Hypothalamus (tissue), 51 donors: ENCODE measurements at regions not wholly inside any gene's neighbourhood (a gene's known extent, or its start where the extent isn't known, plus 50 kb on each side); places are given as distances from the start of the nearest gene placed in this dataset.
"Not testable (repeated sequence)": the region's sequence is repeated elsewhere in the genome, so short reads cannot be mapped to it uniquely, and the experiment has no call there.

Experiments
- DNase-seq, 51 donors: peaks; one replicate each; lab custom pipeline; 2025; lab: John Stamatoyannopoulos, UW

DNA sequence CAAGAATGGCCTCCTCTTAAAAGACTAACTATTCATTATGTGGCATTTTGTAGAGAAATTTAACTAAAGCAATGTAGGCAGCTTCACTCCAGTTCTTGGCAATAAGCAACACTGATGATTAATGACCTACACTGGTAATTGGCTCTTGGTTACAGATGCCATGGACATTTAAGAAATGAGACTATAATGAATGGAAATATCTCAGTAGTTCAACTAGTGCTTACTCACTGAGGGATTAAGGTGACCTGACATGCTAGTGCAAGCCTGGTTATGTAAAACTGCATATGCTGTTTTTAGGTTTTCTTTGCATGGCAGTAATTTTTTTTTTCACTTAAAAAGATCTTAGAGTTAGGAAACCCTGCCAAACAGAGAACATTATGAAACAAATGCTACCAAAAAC lies 152.7 kb upstream of the AADAT start:
- no peak for DNase-seq

DNA sequence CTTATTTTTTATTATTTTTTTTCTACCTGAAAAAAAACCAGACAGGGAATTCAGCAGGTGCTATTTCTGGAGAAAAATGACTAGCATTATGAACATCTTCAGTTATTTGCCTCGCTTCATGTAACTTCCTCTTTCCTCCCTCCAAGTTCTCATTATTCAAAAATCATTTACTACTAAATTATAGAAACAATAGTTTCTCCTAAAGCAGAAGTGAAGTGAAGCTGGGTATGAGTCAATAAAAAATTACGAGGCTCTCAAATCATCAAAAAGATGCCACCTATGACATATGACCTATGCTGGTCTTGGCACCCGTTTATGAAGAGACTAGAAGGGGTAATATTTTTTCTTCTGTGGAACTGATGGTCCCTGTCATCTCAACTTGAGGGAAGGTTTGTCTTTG lies 145.0 kb upstream of the AADAT start:
- DNase-seq, result no peak

GRCh38 chr4:170231377-170231776 lies 141.6 kb upstream of the AADAT start:
- DNase-seq, result no peak

DNA sequence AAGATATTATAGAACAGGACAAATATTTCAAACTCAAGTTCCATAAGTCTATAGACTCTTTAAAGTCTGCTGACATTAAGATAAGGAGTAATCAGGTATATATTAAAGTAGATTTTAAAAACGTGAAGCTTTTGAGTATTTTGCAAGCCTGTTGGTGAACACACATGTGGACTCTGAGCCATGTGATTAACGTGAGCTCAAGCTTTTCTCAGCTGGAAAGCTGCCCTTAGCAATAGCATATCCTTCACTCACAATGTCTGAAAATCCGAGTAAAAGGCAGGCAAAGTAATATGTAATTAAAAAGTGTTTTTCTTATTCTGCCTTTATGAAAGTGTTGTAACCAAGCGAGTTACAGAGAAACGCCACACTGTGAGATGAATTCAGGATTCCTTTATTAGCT lies 140.5 kb upstream of the AADAT start:
- no peak for DNase-seq

GRCh38 chr4:170229006-170229405 lies 139.2 kb upstream of the AADAT start:
- no peak for DNase-seq

DNA sequence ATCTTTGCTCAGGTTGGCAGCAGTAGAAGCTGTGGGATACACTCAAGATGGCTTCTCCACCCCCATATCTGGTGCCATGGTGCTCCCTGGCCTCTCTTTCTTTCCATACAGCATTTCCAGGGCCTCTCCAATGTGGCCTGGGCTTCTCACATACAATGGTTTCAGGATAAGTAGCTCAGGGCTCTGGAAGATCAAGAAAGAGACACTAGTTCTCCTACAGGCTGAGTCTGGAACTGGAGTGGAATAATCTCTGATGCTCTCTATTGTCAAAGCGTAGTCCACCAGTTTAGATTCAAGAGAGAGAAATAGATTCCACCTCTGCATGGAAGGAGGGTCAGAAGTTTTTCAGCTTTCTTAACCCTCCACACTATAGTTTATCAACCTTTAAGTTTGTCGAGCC lies 138.2 kb upstream of the AADAT start:
- no peak for DNase-seq

GRCh38 chr4:170226288-170226687 lies 136.5 kb upstream of the AADAT start:
- DNase-seq, result no peak

- DNase-seq, result no peak
These were observed 125.0 kb upstream of the AADAT start for GRCh38 chr4:170214731-170215130.

DNA sequence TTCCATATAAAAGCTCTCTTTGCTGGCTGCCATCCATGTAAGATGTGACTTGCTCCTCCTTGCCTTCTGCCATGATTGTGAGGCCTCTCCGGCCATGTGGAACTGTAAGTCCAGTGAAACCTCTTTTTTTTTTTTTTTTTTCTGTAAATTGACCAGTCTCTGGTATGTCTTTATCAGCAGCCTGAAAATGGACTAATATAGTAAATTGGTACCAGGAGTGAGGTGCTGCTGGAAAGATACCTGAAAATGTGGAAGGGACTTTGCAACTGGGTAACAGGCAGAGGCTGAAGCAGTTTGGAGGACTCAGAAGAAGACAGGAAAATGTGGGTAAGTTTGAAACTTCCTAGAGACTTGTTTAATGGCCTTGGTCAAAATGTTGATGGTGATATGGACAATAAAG lies 124.3 kb upstream of the AADAT start:
- DNase-seq, result no peak

DNA sequence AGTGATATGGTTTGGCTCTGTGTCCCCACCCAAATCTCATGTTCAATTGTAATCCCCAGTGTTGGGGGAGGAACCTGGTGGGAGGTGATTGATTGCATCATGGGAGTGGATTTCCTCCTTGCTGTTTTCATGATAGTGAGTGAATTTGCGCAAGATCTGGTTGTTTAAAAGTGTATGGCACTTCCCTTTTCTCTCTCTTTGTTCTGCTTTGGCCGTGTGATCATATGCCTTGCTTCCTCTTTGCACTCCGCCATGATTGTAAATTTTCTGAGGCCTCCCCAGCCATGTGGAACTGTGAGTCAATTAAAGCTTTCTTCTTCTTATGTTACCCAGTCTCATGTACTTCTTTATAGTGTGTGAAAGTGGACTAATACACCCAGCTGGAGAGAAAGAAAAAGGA lies 113.0 kb upstream of the AADAT start:
- DNase-seq, result no peak

DNA sequence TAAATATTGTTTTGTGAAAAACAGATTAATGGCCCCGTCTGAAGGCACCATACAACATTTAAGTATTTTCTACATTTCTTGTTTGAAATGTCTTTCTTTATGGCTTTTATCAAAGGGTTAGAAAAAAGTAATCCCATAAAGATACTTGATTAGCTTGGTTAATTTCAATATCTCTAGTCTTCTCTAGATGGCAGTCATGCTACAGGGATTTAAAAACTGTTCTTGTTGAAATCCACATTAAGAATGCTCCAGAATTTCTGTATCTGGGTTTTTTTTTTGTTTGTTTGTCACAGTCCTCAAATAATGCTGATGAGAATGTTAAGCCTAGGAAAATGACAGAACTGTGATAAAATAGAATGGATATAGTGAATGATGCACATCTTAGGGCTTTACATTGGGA lies 109.0 kb upstream of the AADAT start:
- no peak for DNase-seq

- DNase-seq, result not testable (repeated sequence)
These were observed 105.0 kb upstream of the AADAT start for GRCh38 chr4:170194794-170195193.

- no peak for DNase-seq
These were observed 103.7 kb upstream of the AADAT start for GRCh38 chr4:170193496-170193895.

- DNase-seq, result no peak
These were observed 100.5 kb upstream of the AADAT start for GRCh38 chr4:170190265-170190664.

DNA sequence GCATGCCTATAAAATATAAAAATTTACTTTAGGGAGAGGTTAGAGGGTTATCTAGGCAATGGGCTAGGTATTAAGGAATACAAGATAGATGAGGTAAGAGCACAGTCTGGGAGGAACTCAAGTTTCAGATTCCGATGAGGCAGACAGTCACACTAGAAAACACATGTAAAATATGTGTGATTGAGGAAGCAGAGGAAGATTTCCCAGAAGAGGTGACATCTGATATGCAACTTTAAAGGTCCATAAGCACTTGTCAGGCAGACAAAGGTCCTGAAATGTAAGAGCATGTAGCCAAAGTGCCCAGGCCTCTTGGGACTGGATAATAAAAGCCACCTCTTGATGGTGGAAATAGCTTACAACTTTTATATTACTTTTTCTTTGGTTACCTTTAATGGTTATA lies 81.1 kb upstream of the AADAT start:
- DNase-seq, result no peak

- DNase-seq, result no peak
These were observed 79.9 kb upstream of the AADAT start for GRCh38 chr4:170169699-170170098.

GRCh38 chr4:170167678-170168077 lies 77.9 kb upstream of the AADAT start:
- no peak for DNase-seq

GRCh38 chr4:170166193-170166592 lies 76.4 kb upstream of the AADAT start:
- DNase-seq, result not testable (repeated sequence)

DNA sequence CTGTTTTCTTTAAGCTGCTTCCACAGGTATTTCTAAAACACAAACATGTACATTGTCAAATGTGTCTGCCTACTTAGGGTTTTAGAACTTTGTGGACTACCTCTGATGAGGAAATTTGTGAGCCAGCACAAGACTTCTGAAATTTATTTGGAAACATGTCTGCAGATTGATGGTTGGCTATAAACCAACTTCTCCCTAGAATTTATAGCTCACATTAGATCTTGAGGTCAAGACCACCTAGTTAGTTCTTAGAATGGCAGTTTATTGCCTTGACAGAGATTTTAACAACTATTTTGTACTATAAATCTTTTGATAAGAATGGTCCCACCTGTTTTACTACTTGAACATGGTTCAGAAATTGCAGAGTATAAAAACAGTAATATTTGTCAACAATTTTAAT lies 72.7 kb upstream of the AADAT start:
- no peak for DNase-seq

DNA sequence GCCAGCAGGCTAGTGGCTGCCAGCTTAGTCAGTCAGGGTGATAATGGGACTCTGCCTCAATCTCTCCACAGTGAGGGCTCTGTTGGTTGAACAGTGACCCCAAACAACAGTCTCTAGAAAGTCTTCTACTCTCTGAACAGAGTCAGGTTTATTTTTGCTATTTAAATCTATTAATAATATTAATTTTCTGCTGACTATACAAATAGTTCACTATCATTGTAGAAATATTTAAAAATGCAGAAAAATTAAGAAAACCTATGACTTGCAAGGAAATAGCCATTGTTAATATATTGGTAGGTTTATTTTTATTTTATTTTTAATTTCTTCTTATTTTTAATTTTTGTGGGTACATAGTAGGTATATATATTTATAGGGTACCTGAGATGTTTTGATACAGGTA lies 67.9 kb upstream of the AADAT start:
- no peak for DNase-seq

DNA sequence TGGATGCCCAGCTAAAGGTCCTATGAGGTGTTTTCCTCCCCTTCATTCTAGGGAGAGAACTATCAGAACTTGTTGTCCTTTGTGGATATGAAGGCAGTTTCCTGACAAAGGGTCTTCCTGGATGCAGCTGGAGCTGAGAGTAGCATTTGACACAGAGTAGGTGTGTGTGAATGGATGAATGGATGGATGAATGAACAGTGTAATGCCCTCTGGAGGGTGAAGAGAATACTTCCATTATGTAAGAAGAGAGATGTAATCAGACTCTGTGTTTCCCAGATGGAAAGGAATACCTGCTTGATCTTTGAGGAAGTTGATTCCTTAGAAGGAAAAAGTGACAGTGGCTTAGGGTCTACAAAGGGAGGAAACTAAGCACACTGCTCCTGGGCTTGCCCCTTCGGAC lies 55.4 kb upstream of the AADAT start:
- DNase-seq, result no peak

DNA sequence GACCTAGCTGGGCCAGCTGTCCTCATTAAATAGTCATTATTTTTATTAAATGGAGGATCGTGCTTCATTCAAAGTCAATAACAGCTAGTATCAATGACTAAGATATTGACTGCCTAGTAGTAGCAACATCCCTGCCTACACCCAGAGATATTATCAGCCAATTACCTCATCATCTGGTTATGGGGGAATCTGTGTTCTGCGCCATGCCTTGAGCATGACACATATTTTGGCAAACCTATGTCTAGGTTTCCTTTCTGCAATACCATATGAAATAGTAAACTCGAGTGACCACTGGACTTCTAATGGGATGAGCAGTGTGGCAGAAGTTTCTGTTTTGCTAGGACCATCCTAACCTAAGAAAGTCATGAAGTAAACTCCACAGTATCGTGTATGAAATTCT lies 50.0 kb upstream of the AADAT start:
- no peak for DNase-seq
